K562 (cell line): ENCODE measurements at regions not wholly inside any gene's neighbourhood (a gene's known extent, or its start where the extent isn't known, plus 50 kb on each side); places are given as distances from the start of the nearest gene placed in this dataset.

Experiments
- ATAC-seq: fragments of 200-7000 bp; cut with Tn5 transposase; 3 replicates; pipeline ENCODE4 v1.9.1; 2020; ENCODE audit warnings: moderate library complexity
- BruUV-seq: library from RNA; stranded (reverse); fragments of 400-500 nt; replicated peaks from 2 replicates; lab custom pipeline; 2021; lab: Mats Ljungman, UMichigan
- CTCF ChIA-PET: fragments of 300-600 bp; formaldehyde crosslinking; extraction: SDS; loops from one replicate; lab custom pipeline; 2021; ENCODE audit warnings: low intra/inter-chr PET ratio; lab: Yijun Ruan, JAX
- POLR2A ChIA-PET: fragments of 300-600, 350-650 bp; sonication (Branson Sonifier 250); formaldehyde crosslinking; extraction: SDS; loops from one replicate; lab custom pipeline; 2021; ENCODE audit warnings: antibody characterized with exemption, inconsistent platforms; lab: Yijun Ruan, JAX
- DNase-seq, 4 experiments: peaks; one replicate each; pipeline versions ENCODE4 v3.0.0 to v3.0.0-alpha.2; 2011 to 2018; ENCODE audit warnings: low spot score in 3 of 4, mixed read lengths in 3 of 4; ENCODE audit errors: extremely low read depth in 1 of 4
- FAIRE-seq: peaks from 2 replicates; lab custom pipeline; 2011; peaks lifted over from hg19 to GRCh38; lab: Jason Lieb, UNC
- H2AFZ ChIP-seq: 2 replicates; pipeline ENCODE4 v1.6.0; 2011; ENCODE audit warnings: low read depth, low read length, control low read depth, inconsistent platforms
- H3K27ac ChIP-seq: fragments of 200-600 bp; 3 replicates; pipeline ENCODE4 v1.8.0; 2011; ENCODE audit warnings: low read depth, mild to moderate bottlenecking, control low read depth, inconsistent platforms, low read length, moderate library complexity, mixed read lengths; ENCODE audit errors: extremely low read depth
- H3K27me3 ChIP-seq, 2 experiments: fragments of 300-600 bp in 1 of 2; 2 replicates in 1 of 2; 3 replicates in 1 of 2; pipeline versions ENCODE4 v1.6.0 to v1.8.0; 2011; ENCODE audit warnings: inconsistent platforms in 2 of 2, low read length in 2 of 2, mild to moderate bottlenecking in 1 of 2, mixed read lengths in 1 of 2, moderate library complexity in 1 of 2; ENCODE audit not compliant: control insufficient read depth in 2 of 2, insufficient read depth in 2 of 2
- H3K36me3 ChIP-seq: fragments of 300-600 bp; 3 replicates; pipeline ENCODE4 v1.8.0; 2011; ENCODE audit warnings: mild to moderate bottlenecking, low read length, inconsistent platforms; ENCODE audit not compliant: control insufficient read depth, insufficient read depth
- H3K4me1 ChIP-seq, 2 experiments: fragments of 200-600 bp in 1 of 2; replicated peaks in 1 of 2; 2 replicates in 1 of 2; 3 replicates in 1 of 2; pipeline versions ENCODE4 v1.5.1 to v1.8.0; 2011; ENCODE audit warnings: inconsistent platforms in 2 of 2, low read length in 2 of 2, mild to moderate bottlenecking in 1 of 2, mixed read lengths in 1 of 2, moderate library complexity in 1 of 2; ENCODE audit not compliant: control insufficient read depth in 2 of 2, insufficient read depth in 2 of 2
- H3K4me2 ChIP-seq: 2 replicates; pipeline ENCODE4 v1.6.1; 2011; ENCODE audit warnings: low read length, control low read depth, inconsistent platforms, mixed read lengths; ENCODE audit not compliant: insufficient read depth
- H3K4me3 ChIP-seq: fragments of 200-600 bp; sonication (generic), shearing (Covaris generic); 2 replicates; pipeline ENCODE4 v1.5.1; 2016; ENCODE audit warnings: control low read depth, inconsistent platforms
- H3K79me2 ChIP-seq: fragments of 200-600 bp; 3 replicates; pipeline ENCODE4 v1.8.0; 2011; ENCODE audit warnings: low read length, inconsistent platforms; ENCODE audit not compliant: control insufficient read depth, insufficient read depth
- H3K9ac ChIP-seq, 2 experiments: 2 replicates each; pipeline versions ENCODE4 v1.6.0 to v1.6.1; 2011; ENCODE audit warnings: low read depth in 2 of 2, low read length in 2 of 2, control low read depth in 1 of 2, inconsistent platforms in 1 of 2, mild to moderate bottlenecking in 1 of 2, mixed read lengths in 1 of 2; ENCODE audit not compliant: insufficient read depth in 1 of 2
- H3K9me1 ChIP-seq: one replicate; pipeline ENCODE4 v1.6.0; 2011; ENCODE audit warnings: inconsistent platforms, mild to moderate bottlenecking, low read length, moderate library complexity; ENCODE audit not compliant: control insufficient read depth, insufficient read depth
- H3K9me3 ChIP-seq: replicated peaks from 2 replicates; pipeline ENCODE4 v1.5.1; 2011; ENCODE audit warnings: low read depth, low read length, inconsistent platforms; ENCODE audit not compliant: control insufficient read depth, insufficient read depth
- H4K20me1 ChIP-seq: replicated peaks from 2 replicates; pipeline ENCODE4 v1.6.1; 2011; ENCODE audit warnings: low read length, inconsistent platforms, mixed read lengths; ENCODE audit not compliant: control insufficient read depth, insufficient read depth
- SIN3A ChIP-seq, 2 experiments: fragments of 150-350 bp in 1 of 2; IDR thresholded peaks; 2 replicates each; pipeline ENCODE4 v1.6.1; 2011 to 2016; ENCODE audit warnings: borderline replicate concordance in 2 of 2, low read depth in 2 of 2, low read length in 2 of 2, mild to moderate bottlenecking in 2 of 2, moderate library complexity in 2 of 2; ENCODE audit not compliant: control insufficient read depth in 1 of 2
- ZNF311 ChIP-seq: fragments of 250-450 bp; sonication (Bioruptor Pico); IDR thresholded peaks from 2 replicates; pipeline ENCODE4 v1.4.0; 2020; ENCODE audit warnings: mild to moderate bottlenecking, moderate library complexity
- ZNF584 ChIP-seq: fragments of 200-800 bp; sonication (Bioruptor generic); IDR thresholded peaks from 2 replicates; pipeline ENCODE4 v1.6.1; 2016; ENCODE audit warnings: low read depth, mild to moderate bottlenecking, missing genetic modification characterization, missing compliant biosample characterization
- WGBS: fragments of 100-300 bp; shearing (Covaris generic); methylation state at CpG from one replicate; pipeline ENCODE4 v1.1.6; 2016; ENCODE audit warnings: low coverage, mixed read lengths; ENCODE audit not compliant: insufficient coverage; ENCODE audit errors: missing lambda C conversion rate; 5-methylcytosine and 5-hydroxymethylcytosine counted together
- in situ Hi-C: fragments of 300-500 bp; cut with MboI; formaldehyde crosslinking; loops from 4 replicates; pipeline ENCODE4 v1.15.0; 2018; ENCODE audit warnings: inconsistent platforms, mixed read lengths
- intact Hi-C: fragments of 100-400 bp; cut with micrococcal nuclease; formaldehyde crosslinking; loops from 2 replicates; pipeline ENCODE4 v1.14.2; 2022
- TF ChIP-seq, protein P1 (sequence below): sonication (generic); formaldehyde crosslinking; IDR thresholded peaks from 2 replicates; pipeline ENCODE4 v1.8.0; 2022; ENCODE audit warnings: mild to moderate bottlenecking, missing genetic modification reagents

DNA sequence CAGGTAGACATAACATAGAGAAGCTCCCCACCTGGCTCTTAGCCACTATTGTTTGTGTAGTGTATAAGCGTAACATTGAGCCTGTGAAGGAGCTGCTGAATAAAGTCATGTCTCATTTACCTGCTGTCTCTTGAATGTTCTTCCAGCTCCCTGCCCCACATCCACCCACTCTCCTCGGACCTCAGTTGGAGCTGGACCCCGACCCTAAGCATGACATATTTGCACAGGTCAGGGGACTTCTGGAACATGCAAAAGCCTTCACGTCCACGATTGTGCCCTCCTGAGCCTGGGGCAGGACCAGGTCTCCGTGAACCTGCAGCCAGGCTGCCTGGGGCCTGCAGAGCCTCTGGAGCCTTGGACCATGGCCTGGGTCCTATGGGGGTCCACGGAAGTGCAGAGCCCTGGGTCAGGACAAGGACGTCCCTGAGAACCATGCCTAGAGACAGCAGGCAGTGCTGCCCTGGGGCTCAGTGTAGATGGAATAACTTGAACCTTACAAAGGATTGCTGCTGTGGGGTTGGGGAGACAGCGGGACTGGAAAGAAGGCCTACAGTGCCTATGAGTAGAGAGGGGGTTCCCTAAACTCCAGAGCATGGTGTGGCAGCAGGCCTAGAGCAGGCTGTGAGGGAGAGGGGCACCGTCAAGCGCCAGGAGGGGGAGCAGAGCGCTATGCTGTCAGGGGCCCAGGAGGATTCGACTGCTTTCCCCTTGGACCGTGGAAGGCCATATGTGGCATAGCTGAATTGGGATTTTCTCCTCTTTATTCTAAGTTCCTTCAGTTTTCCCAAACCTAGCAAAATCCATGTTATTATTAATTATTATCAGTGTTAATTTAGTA is 99.9 kb upstream of the ZNF236 start (continued):
- TF ChIP-seq, protein P1, sequence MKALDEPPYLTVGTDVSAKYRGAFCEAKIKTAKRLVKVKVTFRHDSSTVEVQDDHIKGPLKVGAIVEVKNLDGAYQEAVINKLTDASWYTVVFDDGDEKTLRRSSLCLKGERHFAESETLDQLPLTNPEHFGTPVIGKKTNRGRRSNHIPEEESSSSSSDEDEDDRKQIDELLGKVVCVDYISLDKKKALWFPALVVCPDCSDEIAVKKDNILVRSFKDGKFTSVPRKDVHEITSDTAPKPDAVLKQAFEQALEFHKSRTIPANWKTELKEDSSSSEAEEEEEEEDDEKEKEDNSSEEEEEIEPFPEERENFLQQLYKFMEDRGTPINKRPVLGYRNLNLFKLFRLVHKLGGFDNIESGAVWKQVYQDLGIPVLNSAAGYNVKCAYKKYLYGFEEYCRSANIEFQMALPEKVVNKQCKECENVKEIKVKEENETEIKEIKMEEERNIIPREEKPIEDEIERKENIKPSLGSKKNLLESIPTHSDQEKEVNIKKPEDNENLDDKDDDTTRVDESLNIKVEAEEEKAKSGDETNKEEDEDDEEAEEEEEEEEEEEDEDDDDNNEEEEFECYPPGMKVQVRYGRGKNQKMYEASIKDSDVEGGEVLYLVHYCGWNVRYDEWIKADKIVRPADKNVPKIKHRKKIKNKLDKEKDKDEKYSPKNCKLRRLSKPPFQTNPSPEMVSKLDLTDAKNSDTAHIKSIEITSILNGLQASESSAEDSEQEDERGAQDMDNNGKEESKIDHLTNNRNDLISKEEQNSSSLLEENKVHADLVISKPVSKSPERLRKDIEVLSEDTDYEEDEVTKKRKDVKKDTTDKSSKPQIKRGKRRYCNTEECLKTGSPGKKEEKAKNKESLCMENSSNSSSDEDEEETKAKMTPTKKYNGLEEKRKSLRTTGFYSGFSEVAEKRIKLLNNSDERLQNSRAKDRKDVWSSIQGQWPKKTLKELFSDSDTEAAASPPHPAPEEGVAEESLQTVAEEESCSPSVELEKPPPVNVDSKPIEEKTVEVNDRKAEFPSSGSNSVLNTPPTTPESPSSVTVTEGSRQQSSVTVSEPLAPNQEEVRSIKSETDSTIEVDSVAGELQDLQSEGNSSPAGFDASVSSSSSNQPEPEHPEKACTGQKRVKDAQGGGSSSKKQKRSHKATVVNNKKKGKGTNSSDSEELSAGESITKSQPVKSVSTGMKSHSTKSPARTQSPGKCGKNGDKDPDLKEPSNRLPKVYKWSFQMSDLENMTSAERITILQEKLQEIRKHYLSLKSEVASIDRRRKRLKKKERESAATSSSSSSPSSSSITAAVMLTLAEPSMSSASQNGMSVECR (CRISPR knock-in tag) = no peak
- TF ChIP-seq ZNF311 (CRISPR knock-in tag) = no peak

DNA sequence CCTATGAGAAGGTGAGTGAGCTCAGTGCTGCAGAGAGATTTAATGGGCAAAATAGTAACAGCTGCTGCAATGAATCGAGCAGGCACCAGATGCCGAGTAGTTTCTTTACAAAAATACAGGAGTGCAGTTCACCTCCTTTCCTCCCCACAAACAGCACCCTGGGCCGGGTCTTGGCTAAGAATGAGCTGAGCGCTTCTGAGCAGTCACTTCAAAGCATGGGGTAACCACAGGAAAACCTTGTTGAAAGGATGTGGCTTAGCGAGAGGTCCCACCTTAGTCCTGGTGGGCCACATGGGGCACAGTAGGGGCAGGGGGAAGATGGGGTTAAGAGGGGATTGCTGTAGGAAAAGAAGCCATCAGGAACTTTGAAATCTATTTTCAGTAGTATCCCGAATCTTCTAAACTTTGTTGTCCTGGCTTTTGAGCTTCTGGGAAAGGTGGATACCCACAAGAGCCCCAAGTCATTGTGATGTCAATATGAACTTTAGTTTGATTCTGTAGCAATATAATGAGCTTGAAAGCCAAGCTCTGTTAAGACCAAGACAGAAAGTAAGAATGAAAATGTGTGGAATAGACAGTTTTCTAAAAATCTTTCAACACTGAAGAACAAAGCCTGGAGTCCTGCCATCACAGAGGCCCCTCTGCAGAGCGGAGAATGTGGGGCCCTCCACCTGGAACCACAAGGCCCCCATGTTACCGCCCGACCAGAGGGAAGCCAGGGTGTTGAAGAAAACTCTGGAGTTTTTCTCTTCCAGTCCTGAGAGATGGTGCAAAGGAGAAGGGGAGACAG is 101.0 kb upstream of the ZNF236 start:
- in situ Hi-C loops = no loop called here
- no peak overlapping the region for H3K27ac ChIP-seq
- no peak overlapping the region for H3K4me2 ChIP-seq
- no peaks in the 10 kb centered on the region for H3K36me3 ChIP-seq
- no TSS peak for BruUV-seq
- DNase-seq = no peak
- ChIA-PET CTCF (no interaction called here), POLR2A (interaction anchor here (0.6 to 1.0 kb wide), 2 partner anchors 19 to 27 kb away, joined by 3 read pairs; no protein-coding TSS in a partner anchor)
- H3K79me2 ChIP-seq = no peaks in the 10 kb centered on the region
- H3K9me1 ChIP-seq = no peaks in the 10 kb centered on the region
- H3K4me1 ChIP-seq = no peaks in the 10 kb centered on the region
- H3K27me3 ChIP-seq = peaks cover 0 to 17% of the 10 kb centered on the region in 2 experiments; a peak in 3 of 5 replicates
- H3K4me3 ChIP-seq = no peak overlapping the region
- H2AFZ ChIP-seq = no peak overlapping the region
- intact Hi-C loops = no loop called here
- H4K20me1 ChIP-seq = no peaks in the 10 kb centered on the region
- H3K9me3 ChIP-seq = no peaks in the 10 kb centered on the region
- H3K9ac ChIP-seq = no peak overlapping the region
- no peak for ATAC-seq
- 3% methylated on average over 8 of the region's 9 CpGs for WGBS
- no peak for FAIRE-seq
- TF ChIP-seq SIN3A (IDR thresholded peaks at IDR 0.05; ENCODE audit: borderline replicate concordance in 2 of 2, control insufficient read depth in 1 of 2, low read depth in 2 of 2, low read length in 2 of 2) = no peak
- no peak for TF ChIP-seq ZNF584
- TF ChIP-seq, all 486 proteins: peak for 0
